ENCODE measurements at regions not wholly inside any gene's neighbourhood (a gene's known extent, or its start where the extent isn't known, plus 50 kb on each side); places are given as distances from the start of the nearest gene placed in this dataset.

DNA sequence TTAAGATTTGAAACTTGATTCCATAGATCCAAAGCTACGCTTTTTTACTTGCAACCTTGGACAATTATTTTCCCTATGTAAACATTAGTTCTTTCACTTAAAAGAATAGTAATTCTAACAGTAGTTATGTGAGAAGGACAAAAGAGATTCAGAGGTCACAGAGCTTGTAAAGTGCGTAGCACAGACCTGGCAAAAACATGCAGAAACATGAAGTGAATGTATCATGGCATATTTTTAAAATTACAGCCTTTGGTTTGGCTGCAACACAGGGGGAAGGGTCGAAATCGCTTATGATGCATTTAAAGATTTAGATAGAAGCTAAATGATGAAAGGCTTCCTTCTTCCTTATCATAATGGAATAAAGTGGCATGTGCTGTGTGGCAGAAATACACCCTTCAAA is 1068.8 kb downstream of the ARAP2 start:
- no peak overlapping the region for H3K4me3 Mint-ChIP-seq
- H3K9me3 Mint-ChIP-seq: no peaks in the 10 kb centered on the region
- no peaks in the 10 kb centered on the region for H3K27me3 Mint-ChIP-seq (ENCODE audit: low read depth)
- TF ChIP-seq, protein P1, sequence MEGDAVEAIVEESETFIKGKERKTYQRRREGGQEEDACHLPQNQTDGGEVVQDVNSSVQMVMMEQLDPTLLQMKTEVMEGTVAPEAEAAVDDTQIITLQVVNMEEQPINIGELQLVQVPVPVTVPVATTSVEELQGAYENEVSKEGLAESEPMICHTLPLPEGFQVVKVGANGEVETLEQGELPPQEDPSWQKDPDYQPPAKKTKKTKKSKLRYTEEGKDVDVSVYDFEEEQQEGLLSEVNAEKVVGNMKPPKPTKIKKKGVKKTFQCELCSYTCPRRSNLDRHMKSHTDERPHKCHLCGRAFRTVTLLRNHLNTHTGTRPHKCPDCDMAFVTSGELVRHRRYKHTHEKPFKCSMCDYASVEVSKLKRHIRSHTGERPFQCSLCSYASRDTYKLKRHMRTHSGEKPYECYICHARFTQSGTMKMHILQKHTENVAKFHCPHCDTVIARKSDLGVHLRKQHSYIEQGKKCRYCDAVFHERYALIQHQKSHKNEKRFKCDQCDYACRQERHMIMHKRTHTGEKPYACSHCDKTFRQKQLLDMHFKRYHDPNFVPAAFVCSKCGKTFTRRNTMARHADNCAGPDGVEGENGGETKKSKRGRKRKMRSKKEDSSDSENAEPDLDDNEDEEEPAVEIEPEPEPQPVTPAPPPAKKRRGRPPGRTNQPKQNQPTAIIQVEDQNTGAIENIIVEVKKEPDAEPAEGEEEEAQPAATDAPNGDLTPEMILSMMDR (IDR thresholded peaks at IDR 0.05; ENCODE audit: unreplicated experiment in 3 of 3): no peak
- no peaks in the 10 kb centered on the region for H3K36me3 Mint-ChIP-seq (ENCODE audit: low read depth)
- H3K4me1 Mint-ChIP-seq: peaks cover 26% of the 10 kb centered on the region
- H3K27ac Mint-ChIP-seq: no peak overlapping the region

DNA sequence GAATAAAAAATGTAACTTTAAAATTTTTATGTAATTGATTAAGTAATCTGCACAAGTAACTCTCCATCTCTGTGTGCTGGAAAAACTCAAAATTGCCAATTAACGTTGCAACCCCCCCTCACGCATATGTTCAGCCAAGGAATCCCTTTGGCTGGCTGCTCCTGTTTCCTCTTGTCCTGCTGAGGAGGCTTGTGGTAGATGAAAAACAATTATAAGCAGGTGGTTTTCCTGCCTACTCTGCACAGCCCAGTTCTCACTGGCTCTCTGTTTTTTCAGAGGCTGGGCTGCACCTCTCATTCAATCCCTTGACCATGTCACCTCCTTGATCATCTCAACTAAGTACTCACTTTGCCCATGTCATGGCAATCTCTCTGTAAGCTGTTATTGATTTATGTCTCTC is 1068.4 kb downstream of the ARAP2 start:
- TF ChIP-seq, protein P1 (IDR thresholded peaks at IDR 0.05; ENCODE audit: unreplicated experiment in 3 of 3): no peak
- H3K27me3 Mint-ChIP-seq (ENCODE audit: low read depth): no peaks in the 10 kb centered on the region
- no peaks in the 10 kb centered on the region for H3K36me3 Mint-ChIP-seq (ENCODE audit: low read depth)
- H3K4me3 Mint-ChIP-seq: no peak overlapping the region
- H3K9me3 Mint-ChIP-seq: no peaks in the 10 kb centered on the region
- H3K4me1 Mint-ChIP-seq: peaks cover 26% of the 10 kb centered on the region
- no peak overlapping the region for H3K27ac Mint-ChIP-seq

DNA sequence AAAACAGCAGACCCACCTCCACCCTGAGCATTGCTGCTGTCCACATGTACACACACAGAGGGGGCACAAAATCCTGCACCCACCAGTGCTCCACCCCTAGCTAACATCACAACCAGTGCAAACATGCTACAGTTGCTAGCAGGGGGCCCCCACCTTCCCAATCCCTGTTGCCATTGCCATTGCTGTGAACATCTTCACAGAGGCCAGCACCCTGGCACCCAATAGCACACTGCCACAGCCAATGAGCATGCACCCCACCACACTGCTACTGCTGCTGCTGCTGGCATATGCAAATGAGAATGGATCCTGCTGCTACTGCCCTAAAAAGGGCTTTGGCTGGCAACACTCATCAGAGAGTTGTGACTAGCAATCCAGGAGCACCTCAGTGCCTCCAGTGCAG is 1061.9 kb downstream of the ARAP2 start:
- no peak overlapping the region for H3K27ac Mint-ChIP-seq
- H3K27me3 Mint-ChIP-seq (ENCODE audit: low read depth): peaks cover 6% of the 10 kb centered on the region
- TF ChIP-seq, protein P1 (IDR thresholded peaks at IDR 0.05; ENCODE audit: unreplicated experiment in 3 of 3): no peak
- peaks cover 1% of the 10 kb centered on the region for H3K4me1 Mint-ChIP-seq
- no peak overlapping the region for H3K4me3 Mint-ChIP-seq
- H3K36me3 Mint-ChIP-seq (ENCODE audit: low read depth): no peaks in the 10 kb centered on the region
- H3K9me3 Mint-ChIP-seq: peaks cover 8% of the 10 kb centered on the region

DNA sequence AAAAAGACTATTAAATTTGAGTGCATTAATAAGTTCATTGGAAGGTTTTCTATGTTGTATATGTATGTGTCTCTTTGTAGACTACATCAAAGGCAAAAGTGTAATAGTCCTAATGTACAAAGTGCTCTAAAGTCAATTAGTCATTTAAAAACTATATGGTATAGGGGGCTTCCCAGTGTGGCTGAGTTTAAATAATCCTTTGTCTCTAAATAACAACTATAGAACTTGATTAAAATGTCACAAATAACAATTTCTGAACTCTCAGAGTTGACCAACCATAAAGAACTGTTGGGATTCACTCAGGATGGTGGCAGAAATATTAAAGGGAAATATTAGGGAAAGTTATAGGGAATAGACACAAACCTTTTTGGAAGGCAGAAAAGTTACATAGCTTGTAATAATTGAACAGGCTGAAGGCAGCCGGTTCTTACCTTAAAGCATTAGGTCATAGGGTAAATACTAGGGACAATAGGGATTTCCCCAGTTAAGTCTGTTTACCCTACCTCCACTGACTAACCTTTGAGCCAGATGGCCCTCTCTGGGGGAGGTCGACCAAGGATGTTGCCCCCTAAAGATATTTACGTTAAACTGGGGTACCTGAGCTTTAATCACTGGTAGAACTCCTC is 1054.2 kb downstream of the ARAP2 start:
- H3K4me1 Mint-ChIP-seq: no peaks in the 10 kb centered on the region
- H3K27ac Mint-ChIP-seq: no peak overlapping the region
- H3K4me3 Mint-ChIP-seq: no peak overlapping the region
- H3K27me3 Mint-ChIP-seq (ENCODE audit: low read depth): no peaks in the 10 kb centered on the region
- H3K36me3 Mint-ChIP-seq (ENCODE audit: low read depth): no peaks in the 10 kb centered on the region
- no peaks in the 10 kb centered on the region for H3K9me3 Mint-ChIP-seq
- TF ChIP-seq, protein P1 (IDR thresholded peaks at IDR 0.05; ENCODE audit: unreplicated experiment in 3 of 3): no peak

DNA sequence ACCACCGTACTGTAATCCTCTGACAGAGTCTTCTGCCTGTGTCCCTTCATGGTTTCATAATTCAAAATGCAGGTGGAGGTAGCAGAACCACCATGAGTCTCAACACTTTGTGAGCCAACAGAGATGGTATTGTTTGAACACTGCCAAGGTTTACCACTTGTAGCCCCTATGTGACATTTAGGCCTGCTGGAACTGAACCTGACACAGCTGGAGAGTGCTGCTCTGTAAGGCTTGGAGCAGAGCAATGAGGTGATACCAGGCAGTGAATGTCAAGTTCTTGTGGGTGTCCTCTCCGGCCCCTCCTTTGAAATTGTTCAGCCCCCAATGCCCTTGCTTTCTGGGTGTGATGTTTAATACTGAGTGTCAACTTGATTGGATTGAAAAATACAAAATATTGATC is 1042.9 kb downstream of the ARAP2 start:
- TF ChIP-seq, protein P1 (IDR thresholded peaks at IDR 0.05; ENCODE audit: unreplicated experiment in 3 of 3): no peak
- H3K27me3 Mint-ChIP-seq (ENCODE audit: low read depth): no peaks in the 10 kb centered on the region
- no peak overlapping the region for H3K27ac Mint-ChIP-seq
- no peaks in the 10 kb centered on the region for H3K36me3 Mint-ChIP-seq (ENCODE audit: low read depth)
- H3K4me1 Mint-ChIP-seq: no peaks in the 10 kb centered on the region
- peaks cover 11% of the 10 kb centered on the region for H3K9me3 Mint-ChIP-seq
- no peak overlapping the region for H3K4me3 Mint-ChIP-seq

DNA sequence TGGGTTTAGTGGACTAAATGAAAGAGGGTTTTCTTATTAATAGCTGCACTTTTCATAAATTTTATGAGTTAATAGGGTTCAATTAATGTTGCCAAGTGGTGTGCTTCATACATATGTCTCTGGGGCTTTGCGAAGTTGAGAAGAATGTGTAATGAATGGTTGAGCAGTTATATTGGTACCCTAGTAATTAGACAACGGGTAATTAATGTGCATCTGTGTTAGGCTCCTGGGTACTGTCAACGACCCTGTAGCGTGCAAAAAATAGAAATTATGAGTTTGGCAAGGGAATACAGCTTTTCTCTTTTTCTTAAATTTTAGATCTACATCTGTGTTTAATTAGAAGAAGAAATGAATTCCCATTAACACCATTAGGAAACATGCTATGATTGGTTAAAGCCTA is 1027.7 kb downstream of the ARAP2 start:
- Mint-ChIP-seq H3K4me3 (no peak overlapping the region), H3K27me3 (ENCODE audit: low read depth) (no peaks in the 10 kb centered on the region), H3K9me3 (no peaks in the 10 kb centered on the region), H3K4me1 (no peaks in the 10 kb centered on the region), H3K36me3 (ENCODE audit: low read depth) (no peaks in the 10 kb centered on the region), H3K27ac (no peak overlapping the region)
- TF ChIP-seq, protein P1 (IDR thresholded peaks at IDR 0.05; ENCODE audit: unreplicated experiment in 3 of 3): no peak

Measured in nephron (organoid).